ENCODE measurements at regions not wholly inside any gene's neighbourhood (a gene's known extent, or its start where the extent isn't known, plus 50 kb on each side); places are given as distances from the start of the nearest gene placed in this dataset.
A peak's percentile ranks its signal among the peaks of the same experiment; 100 is the strongest.

- no peak for DNase-seq
These were observed 200.7 kb downstream of the MYCN start for GRCh38 chr2:16140771-16141640.

GRCh38 chr2:16139663-16140615 is 199.6 kb downstream of the MYCN start:
- DNase-seq: peak; percentile 33

- no peak for DNase-seq
These were observed 198.7 kb downstream of the MYCN start for GRCh38 chr2:16138811-16139662.

- DNase-seq: no peak
These were observed 196.9 kb downstream of the MYCN start for GRCh38 chr2:16137080-16137755.

- DNase-seq: no peak
These were observed 196.2 kb downstream of the MYCN start for GRCh38 chr2:16136461-16137035.

- no peak for DNase-seq
These were observed 195.6 kb downstream of the MYCN start for GRCh38 chr2:16135913-16136310.

GRCh38 chr2:16135196-16135912 is 195.0 kb downstream of the MYCN start:
- DNase-seq: no peak

- DNase-seq: no peak
These were observed 194.3 kb downstream of the MYCN start for GRCh38 chr2:16134436-16135165.

- DNase-seq: peak; percentile 30
These were observed 190.6 kb downstream of the MYCN start for GRCh38 chr2:16130906-16131400.

GRCh38 chr2:16130541-16130880 is 190.2 kb downstream of the MYCN start:
- no peak for DNase-seq

- DNase-seq: no peak
These were observed 189.6 kb downstream of the MYCN start for GRCh38 chr2:16129716-16130540.

- DNase-seq: no peak
These were observed 188.6 kb downstream of the MYCN start for GRCh38 chr2:16128746-16129610.

- DNase-seq: no peak
These were observed 187.6 kb downstream of the MYCN start for GRCh38 chr2:16127958-16128357.

- no peak for DNase-seq
These were observed 187.1 kb downstream of the MYCN start for GRCh38 chr2:16127276-16127940.

- no peak for DNase-seq
These were observed 186.3 kb downstream of the MYCN start for GRCh38 chr2:16126517-16127275.

- DNase-seq: no peak
These were observed 185.5 kb downstream of the MYCN start for GRCh38 chr2:16125614-16126516.
